Activated T-cell treated with anti-CD3 and anti-CD28 coated beads, Interleukin-2, amount 50 U/mL, for 48 hours (primary cell): ENCODE measurements at regions not wholly inside any gene's neighbourhood (a gene's known extent, or its start where the extent isn't known, plus 50 kb on each side); places are given as distances from the start of the nearest gene placed in this dataset.

Experiments used
- DNase-seq, 2 experiments: peaks; one replicate each; pipeline ENCODE4 v3.0.0-alpha.2; 2020

DNA sequence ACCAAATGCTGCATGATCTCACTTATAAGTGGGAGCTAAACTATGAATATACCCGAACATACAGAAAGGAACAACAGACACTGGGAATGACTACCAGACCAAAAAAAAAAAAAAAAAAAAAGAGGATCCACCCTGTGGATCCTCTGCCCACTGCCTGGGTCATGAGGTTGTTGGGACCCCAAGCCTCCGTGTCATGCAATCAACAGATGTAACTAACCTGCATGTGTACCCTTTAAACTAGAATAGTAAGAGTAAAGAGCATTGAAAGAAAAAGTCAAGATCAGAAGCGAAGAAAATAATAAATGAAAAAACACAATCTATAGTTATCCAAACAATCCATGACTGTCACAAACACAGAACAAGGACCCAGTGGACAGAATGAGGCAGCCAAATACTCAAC is 109.5 kb upstream of the TOP3B start:
- no peak for DNase-seq

DNA sequence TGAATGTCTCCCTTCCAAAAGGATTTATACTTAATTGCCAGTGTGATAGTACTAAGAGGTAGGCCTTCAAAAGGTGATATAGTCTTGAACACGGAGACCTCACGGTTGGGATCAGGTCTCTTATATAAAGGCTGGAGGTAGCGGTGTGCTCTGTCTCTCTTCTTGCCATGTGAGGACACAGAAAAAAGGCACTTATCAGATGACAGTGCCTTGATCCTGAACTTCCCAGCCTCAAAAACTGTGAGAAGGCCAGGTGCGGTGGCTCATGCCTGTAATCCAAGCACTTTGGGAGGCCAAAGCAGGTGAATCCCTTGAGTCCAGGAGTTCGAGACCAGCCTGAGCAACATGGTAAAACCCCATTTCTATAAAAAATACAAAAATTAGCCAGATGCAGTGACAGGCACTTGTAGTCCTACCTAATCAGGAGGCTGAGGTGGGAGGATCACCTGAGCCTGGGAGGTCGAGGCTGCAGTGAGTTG is 108.9 kb upstream of the TOP3B start:
- no peak for DNase-seq

DNA sequence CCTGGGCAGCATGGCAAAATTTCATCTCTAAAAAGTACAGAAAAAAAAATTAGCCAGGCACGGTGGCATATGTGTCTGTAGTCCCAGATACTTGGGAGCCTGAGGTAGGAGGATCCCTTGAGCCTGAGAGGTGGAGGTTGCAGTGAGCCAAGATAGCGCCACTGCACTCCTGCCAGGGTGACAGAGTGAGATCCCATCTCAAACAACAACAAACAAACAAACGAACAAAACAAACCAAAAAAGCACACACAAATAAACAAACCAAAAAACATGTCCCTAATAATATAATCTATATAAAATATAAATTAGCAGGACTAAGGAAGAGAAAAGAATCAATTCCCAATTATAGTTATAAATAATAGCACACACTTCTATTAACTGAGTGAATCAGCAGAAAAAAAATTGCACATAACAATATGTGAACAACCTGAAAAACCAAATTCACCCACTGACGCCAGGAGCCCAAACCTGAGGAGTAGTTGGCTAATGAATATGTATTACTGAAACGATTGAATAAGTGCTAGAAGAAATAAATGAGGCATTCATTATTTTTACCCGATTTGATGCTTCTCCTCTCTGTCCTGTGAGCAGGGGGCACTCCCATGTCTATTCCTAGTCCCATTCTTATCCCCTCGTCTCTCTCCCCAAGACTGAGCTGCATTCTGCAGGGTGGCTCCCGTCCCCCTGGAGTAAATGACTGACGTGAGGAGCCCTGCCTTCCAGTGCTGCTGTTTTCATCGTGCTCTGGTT is 108.2 kb upstream of the TOP3B start:
- no peak for DNase-seq

DNA sequence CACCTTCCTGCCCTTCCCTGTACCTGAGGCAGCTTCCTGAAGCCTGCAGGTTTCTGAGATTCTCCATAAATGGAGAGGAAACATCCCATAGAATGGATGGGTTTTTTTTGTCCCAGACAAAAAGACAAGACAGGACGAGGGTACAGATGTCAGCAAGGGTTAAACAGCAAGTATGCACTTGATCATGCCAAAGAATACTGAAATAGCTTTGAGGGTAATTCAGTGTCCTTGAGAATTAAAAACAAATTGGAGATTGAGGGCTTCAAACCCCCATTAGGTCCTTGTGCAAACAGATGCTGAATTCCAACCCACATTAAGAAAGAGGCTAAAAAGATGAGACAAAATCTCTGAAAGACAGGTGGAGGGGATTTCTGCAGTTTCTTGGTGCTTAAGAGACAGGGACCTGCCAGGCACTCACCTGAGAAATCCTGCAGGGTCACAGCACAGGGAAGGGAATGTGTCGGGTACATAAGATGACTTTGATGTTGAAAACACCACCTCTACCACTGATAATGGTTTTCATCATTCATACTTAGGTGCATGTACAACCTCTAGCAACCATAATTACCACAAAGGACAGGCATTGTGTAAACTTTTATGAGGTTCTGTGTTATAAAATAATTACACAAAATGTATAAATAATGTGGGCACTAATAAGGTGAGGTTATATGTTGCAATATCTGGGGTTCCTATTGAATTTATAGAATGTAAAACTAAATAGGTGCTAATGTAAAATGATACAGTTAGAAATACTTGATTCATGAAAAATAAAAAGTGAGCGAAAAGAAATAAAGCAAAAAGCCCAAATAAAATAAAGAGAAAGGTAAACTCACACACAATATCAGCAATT is 107.1 kb upstream of the TOP3B start:
- no peak for DNase-seq

DNA sequence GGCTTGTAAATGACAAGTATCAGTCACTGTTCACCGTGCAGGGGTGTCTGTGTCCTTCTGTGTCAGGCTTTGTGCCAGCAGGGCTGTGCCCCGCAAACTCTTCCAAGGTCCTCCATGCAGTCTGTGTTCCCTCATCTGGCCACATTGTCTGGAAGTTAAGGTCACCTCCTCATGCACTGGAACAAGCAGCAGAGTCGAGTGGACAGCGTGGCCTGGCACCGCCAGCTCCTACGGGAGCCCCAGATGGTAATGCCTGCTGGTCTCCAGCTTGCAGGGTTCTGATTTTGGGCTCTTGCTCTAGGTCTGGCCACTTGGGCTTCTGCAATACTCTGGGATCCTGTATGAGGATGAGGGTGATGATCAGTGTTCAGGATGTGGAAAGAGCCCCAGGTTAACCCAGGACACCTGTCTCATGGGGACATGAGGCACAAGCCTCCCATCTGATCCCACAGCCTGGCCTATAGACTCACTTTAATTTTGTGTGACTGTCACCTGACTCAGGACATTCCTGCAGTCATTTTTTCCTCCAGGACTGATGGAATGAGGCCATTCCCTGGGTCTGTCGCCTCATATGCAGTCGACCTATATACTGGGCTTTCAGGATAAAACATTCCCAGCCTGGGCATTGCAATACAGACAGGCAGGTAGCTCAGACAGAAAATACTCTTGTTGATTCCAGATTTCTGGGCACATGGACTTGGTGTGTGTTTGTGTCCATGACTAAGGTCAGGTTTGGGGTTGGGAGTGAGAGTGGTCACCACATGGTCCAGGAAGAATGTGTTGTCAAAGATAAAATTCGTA is 106.3 kb upstream of the TOP3B start:
- no peak for DNase-seq

- DNase-seq, result no peak
Measured at GRCh38 chr22:22087854-22088657, 105.5 kb upstream of the TOP3B start.

- no peak for DNase-seq
Measured at GRCh38 chr22:22086501-22087158, 104.0 kb upstream of the TOP3B start.

- DNase-seq, result no peak
Measured at GRCh38 chr22:22085702-22086500, 103.3 kb upstream of the TOP3B start.

GRCh38 chr22:22084089-22084711 is 101.6 kb upstream of the TOP3B start:
- DNase-seq, result no peak

GRCh38 chr22:22082960-22083359 is 100.4 kb upstream of the TOP3B start:
- DNase-seq, result no peak

DNA sequence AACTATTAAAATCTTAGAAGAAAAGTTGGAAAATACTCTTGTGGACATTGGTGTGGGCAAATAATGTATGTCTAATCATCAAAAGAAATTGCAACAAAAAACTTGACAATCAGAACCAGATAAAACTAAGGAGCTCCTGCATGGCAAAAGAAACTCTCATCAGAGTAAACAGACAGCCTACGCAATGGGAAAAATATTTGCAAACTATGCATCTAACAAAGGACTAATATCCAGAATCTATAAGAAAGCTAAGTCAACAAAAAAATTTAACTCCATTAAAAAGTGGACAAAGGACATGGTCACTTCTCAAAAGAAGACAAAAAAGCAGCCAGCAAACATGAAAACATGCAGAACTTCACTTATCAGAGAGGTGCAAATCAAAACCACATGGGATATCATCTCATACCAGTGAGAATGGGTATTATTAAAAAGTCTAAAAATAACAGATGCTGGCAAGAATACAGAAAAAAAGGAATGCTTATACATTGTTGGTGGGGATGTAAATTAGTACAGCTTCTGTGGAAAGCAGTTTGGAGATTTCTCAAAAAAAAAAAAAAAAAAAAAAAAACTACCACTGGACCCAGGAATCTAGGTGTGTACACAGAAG is 99.7 kb upstream of the TOP3B start:
- no peak for DNase-seq

DNA sequence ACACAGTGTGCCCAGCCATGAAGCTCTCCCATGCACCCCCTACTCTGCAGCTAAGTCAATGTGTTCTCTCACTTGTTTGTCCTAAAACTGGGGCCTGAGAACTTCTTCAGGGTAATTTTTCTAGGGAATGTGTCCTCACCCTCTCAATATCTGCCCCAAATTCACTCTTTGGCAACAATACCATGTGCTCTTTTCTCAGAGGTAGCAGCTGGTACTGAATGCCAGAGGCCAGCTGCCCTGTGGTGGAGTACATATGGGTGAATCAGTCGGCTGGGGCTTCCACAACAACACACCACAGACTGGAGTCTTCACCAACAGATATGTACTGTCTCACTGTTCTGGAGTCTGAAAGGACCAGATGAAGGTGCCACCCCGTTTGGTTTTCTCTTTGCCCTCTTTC is 97.7 kb upstream of the TOP3B start:
- DNase-seq, result no peak

GRCh38 chr22:22079404-22080148 is 97.0 kb upstream of the TOP3B start:
- DNase-seq, result no peak

GRCh38 chr22:22078329-22078728 is 95.7 kb upstream of the TOP3B start:
- no peak for DNase-seq

DNA sequence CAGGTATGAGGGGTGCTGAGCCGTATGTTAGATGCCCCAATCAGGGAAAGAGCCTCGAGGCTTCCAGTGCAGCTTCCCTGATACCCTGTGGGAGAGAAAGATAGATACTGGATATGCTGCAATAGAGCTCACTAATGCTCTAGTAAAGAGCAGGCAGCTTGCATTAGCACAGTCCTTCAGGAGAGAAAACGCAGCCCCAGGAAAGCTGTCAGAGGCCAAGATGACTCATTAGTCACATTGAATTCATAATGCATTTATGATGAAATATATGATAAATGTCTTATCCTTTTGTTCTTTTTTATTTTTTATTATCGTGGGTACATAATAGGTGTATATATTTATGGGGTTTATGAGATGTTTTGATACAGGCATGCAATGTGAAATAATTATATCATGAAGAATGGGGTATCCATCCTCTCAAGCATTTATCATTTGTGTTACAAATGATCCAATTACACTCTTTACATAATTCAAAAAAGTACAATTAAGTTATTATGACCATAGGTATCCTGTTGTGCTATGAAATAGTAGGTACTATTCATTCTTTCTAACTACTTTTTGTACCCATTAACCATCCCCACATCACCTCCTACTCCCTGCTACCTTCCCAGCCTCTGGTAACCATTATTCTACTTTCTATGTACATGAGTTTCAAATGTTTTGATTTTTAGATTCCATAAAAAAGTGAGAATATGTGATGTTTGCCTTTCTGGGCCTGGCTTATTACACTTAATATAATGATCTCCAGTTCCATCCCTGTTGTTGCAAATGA is 94.5 kb upstream of the TOP3B start:
- DNase-seq, result no peak

DNA sequence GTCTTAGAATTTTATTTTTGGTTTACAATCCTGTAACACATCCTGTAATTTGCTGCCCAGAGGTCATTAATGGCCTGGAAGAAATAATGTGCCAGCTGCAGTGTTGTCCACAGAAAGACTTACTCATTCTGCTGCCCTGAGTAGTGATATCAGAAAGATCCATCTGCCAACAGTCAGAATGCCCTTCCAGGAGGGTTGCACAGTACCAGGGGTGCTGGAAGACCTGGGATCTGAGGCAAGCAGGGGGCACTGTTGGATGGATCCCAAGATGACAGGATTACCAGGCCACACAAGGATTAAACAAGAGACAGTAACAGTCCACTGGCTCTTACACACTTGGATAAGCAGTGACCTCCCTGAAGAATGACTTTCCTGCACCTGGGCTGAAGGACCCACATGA is 93.8 kb upstream of the TOP3B start:
- DNase-seq, result no peak

- no peak for DNase-seq
Measured at GRCh38 chr22:22075382-22076163, 93.0 kb upstream of the TOP3B start.
